Neutrophil (primary cell): ENCODE measurements at regions not wholly inside any gene's neighbourhood (a gene's known extent, or its start where the extent isn't known, plus 50 kb on each side); places are given as distances from the start of the nearest gene placed in this dataset.

Experiments
- H3K27ac ChIP-seq: fragments of 200-600 bp; sonication (generic); 2 replicates; pipeline ENCODE4 v1.5.1; 2016; ENCODE audit warnings: mild to moderate bottlenecking, moderate library complexity
- H3K27me3 ChIP-seq: fragments of 200-600 bp; sonication (generic); 2 replicates; pipeline ENCODE4 v1.6.0; 2016; ENCODE audit warnings: mild to moderate bottlenecking
- H3K36me3 ChIP-seq: fragments of 200-600 bp; sonication (generic); 2 replicates; pipeline ENCODE4 v1.5.1; 2017
- H3K4me1 ChIP-seq, 2 experiments: fragments of 200-600 bp in 1 of 2; sonication (generic) in 1 of 2; 1 replicate in 1 of 2; 2 replicates in 1 of 2; pipeline versions ENCODE4 v1.5.1 to v1.6.1; 2013 to 2016; ENCODE audit warnings: low read depth in 1 of 2, low read length in 1 of 2, mild to moderate bottlenecking in 1 of 2, moderate library complexity in 1 of 2; ENCODE audit not compliant: control insufficient read depth in 1 of 2, insufficient read depth in 1 of 2
- H3K4me3 ChIP-seq, 2 experiments: fragments of 200-600 bp in 1 of 2; sonication (generic) in 1 of 2; 1 replicate in 1 of 2; 2 replicates in 1 of 2; pipeline ENCODE4 v1.5.1; 2013 to 2016; ENCODE audit warnings: low read depth in 1 of 2, low read length in 1 of 2, mild to moderate bottlenecking in 1 of 2, moderate library complexity in 1 of 2
- H3K9me3 ChIP-seq: fragments of 200-600 bp; sonication (generic); 2 replicates; pipeline ENCODE4 v1.5.1; 2016
- TF ChIP-seq, protein P1 (sequence below): fragments of 200-600 bp; sonication (generic); IDR thresholded peaks from 2 replicates; pipeline ENCODE4 v1.5.1; 2016; ENCODE audit warnings: antibody characterized with exemption

DNA sequence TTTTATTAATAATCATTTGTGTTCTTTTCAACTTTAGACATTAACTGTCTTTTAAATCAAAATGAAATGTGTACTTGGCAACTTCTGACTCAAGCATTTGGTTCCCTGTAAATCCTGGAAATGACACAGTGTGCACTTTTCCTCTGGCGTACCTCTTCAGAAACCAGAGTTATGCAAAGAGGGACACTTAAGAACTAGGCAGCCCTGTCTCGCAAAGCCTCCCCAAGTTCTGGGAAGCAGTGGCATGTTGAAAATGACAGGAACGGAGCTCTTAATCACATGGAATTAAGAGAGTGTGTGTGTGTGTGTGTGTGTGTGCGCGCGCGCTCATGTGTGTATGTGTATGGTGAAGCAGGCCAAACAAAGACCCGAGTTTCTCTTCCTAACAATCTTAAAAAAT is 707.4 kb downstream of the MECOM start:
- Histone ChIP-seq H3K4me3 (no peak overlapping the region), H3K36me3 (no peaks in the 10 kb centered on the region), H3K4me1 (no peaks in the 10 kb centered on the region), H3K27ac (no peak overlapping the region), H3K9me3 (no peaks in the 10 kb centered on the region), H3K27me3 (no peaks in the 10 kb centered on the region)
- TF ChIP-seq, protein P1, sequence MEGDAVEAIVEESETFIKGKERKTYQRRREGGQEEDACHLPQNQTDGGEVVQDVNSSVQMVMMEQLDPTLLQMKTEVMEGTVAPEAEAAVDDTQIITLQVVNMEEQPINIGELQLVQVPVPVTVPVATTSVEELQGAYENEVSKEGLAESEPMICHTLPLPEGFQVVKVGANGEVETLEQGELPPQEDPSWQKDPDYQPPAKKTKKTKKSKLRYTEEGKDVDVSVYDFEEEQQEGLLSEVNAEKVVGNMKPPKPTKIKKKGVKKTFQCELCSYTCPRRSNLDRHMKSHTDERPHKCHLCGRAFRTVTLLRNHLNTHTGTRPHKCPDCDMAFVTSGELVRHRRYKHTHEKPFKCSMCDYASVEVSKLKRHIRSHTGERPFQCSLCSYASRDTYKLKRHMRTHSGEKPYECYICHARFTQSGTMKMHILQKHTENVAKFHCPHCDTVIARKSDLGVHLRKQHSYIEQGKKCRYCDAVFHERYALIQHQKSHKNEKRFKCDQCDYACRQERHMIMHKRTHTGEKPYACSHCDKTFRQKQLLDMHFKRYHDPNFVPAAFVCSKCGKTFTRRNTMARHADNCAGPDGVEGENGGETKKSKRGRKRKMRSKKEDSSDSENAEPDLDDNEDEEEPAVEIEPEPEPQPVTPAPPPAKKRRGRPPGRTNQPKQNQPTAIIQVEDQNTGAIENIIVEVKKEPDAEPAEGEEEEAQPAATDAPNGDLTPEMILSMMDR, result no peak

DNA sequence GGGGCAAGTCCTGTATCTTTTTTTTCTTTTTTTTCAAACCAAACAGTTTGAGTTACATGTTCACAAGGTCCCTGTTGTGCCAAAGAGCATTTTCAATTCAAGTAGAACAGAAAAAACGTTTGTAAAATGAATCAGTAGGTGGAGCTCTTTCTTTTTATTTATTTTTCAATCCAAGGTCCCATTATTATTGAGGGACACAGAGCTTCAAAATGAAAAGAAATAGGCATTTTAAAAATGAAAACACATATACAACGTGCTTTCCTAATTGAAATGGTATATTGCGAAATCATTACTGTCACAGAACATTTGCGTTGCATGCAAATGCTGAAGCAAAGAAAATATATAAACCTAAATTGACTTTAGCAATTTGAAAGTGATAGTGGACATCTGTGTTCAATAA is 711.0 kb downstream of the MECOM start:
- Histone ChIP-seq H3K4me1 (no peaks in the 10 kb centered on the region), H3K27me3 (no peaks in the 10 kb centered on the region), H3K27ac (no peak overlapping the region), H3K4me3 (no peak overlapping the region), H3K36me3 (no peaks in the 10 kb centered on the region), H3K9me3 (no peaks in the 10 kb centered on the region)
- TF ChIP-seq, protein P1, result no peak

DNA sequence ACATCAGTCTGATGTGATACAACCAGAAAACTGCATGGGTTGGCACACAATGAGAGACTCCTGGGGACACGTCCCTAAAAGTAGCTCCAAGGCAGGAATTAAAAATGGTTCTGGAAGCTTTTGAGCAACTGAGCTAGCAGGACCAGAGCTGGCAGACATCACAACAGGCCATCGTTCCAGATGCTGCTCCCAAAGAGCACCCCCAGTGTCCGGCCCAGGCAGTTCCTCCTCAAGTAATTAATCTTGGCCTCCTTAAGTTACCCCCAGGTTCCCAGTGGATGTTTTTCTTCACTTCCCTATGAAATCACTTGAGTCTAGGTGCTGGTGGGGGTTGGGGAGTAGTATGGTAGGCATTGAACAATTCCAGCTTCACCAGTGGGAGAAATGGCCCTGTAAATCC is 711.6 kb downstream of the MECOM start:
- no peak overlapping the region for H3K4me3 ChIP-seq
- H3K27ac ChIP-seq, result no peak overlapping the region
- H3K36me3 ChIP-seq, result no peaks in the 10 kb centered on the region
- no peaks in the 10 kb centered on the region for H3K4me1 ChIP-seq
- no peaks in the 10 kb centered on the region for H3K27me3 ChIP-seq
- no peaks in the 10 kb centered on the region for H3K9me3 ChIP-seq
- TF ChIP-seq, protein P1, result no peak

DNA sequence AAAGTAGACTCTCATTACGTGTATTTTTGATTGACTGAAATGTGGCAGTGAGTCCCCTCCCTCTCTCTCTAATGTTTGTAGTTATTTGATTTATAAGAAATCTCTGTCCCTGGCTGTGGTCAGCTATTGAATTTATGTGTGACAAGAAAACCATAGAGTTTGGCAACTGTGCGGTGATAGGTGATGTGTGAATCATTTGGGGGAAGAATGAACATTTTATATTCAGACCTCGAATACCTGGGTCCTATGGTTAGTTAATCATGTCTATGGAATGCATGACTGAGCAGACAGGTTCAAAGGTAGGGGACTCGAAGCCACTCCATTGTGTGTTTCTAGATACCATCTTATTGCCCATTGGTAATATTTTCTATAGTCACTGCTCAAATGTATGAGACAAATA is 712.1 kb downstream of the MECOM start:
- TF ChIP-seq, protein P1, result no peak
- no peaks in the 10 kb centered on the region for H3K9me3 ChIP-seq
- no peaks in the 10 kb centered on the region for H3K4me1 ChIP-seq
- H3K27ac ChIP-seq, result no peak overlapping the region
- H3K4me3 ChIP-seq, result no peak overlapping the region
- H3K36me3 ChIP-seq, result no peaks in the 10 kb centered on the region
- no peaks in the 10 kb centered on the region for H3K27me3 ChIP-seq

DNA sequence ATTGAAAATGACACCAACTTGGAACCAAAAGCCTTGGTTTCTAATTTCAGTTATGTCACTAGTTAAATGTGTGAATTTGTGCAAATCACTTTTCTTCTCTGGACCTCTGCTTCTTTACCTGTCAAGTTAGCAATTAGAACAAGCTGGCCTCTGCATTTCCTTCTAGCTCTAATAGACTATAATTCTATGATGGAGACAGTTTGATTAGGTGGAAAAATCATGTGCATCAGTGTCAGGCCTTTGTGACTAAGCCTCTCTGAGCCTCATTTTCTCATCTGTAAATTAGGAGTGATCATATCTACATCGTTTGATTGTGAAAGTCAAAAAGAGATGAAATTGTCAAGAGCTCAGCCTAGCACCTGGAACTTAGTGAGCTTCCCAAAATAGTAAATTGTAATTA is 712.9 kb downstream of the MECOM start:
- Histone ChIP-seq H3K4me3 (no peak overlapping the region), H3K27me3 (no peaks in the 10 kb centered on the region), H3K27ac (no peak overlapping the region), H3K4me1 (no peaks in the 10 kb centered on the region), H3K36me3 (no peaks in the 10 kb centered on the region), H3K9me3 (no peaks in the 10 kb centered on the region)
- TF ChIP-seq, protein P1, result no peak

DNA sequence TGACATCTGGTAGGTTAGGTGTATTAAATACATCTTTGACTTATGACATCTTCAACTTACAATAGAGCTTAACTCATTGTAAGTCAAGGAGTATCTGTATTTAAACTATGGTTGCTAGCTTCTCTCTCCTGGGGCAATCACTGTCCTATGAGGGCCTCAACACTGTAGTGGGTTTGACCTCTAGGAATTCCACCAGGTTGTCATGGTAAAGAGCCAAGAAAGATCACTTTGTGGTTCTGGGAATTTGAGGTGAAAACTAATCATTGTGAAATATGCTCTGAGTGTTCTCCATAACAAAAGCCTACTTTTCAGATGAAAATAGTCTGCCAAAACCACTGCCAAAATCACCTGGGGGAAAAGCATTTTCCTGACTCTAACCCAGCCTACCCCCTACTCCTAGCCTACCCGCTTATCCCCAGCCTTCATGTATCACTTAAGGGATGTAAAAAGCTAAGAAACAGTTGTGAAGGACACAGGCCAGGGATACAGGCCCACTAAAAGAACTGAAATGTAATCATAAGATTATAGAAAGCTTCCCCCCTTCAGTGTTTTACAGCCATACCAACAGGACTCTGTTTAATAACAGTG is 723.8 kb downstream of the MECOM start:
- no peaks in the 10 kb centered on the region for H3K9me3 ChIP-seq
- H3K36me3 ChIP-seq, result no peaks in the 10 kb centered on the region
- no peak overlapping the region for H3K27ac ChIP-seq
- no peaks in the 10 kb centered on the region for H3K4me1 ChIP-seq
- H3K27me3 ChIP-seq, result no peaks in the 10 kb centered on the region
- no peak overlapping the region for H3K4me3 ChIP-seq
- TF ChIP-seq, protein P1, result no peak
